ENCODE measurements at regions not wholly inside any gene's neighbourhood (a gene's known extent, or its start where the extent isn't known, plus 50 kb on each side); places are given as distances from the start of the nearest gene placed in this dataset.

DNA sequence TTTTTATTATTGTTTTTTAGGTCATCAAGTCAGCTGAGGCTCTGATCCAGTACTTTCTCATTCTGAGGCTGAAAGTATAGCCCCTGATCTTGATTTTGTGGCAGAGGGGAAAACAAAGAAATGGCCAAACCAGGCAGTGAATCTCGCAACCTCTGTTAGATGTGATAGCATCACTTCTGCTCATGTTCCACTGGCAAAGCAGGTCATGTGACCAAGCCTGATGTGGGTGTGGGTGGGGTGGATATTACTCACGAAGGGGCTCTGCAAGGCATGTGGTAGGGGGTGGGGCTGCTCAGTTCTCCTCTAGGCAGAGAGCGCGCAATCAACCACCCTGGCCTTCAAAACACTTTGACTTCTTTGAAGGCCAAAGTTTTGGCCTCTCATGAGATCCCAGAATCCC is 254.2 kb downstream of the MYCN start:
- TF ChIP-seq CTCF (IDR thresholded peaks at IDR 0.05) = no peak
- no peak for TF ChIP-seq POLR2AphosphoS5 (IDR thresholded peaks at IDR 0.05)
